ENCODE measurements at regions not wholly inside any gene's neighbourhood (a gene's known extent, or its start where the extent isn't known, plus 50 kb on each side); places are given as distances from the start of the nearest gene placed in this dataset.

DNA sequence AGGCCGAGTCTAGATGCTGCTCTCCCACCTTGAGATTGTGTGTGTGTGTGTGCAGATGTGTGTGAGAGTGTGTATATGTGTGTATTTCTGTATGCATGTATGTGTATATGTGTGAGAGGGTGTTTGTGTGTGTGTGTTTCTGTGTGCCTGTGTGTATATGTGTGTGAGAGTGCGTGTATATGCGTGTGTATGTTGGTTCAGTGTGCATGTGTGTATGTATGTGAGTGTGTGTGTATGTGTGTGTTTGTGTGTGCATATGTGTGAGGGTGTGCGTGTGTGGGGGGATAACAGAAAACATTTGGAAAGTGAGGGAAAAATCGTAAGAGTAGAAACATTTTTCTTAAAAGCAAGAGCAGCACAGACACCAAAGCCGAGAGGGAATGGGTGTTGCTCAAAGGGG is 309.1 kb downstream of the NDUFA10 start:
- peaks cover 4% of the 10 kb centered on the region for H3K9me3 ChIP-seq
- DNase-seq (no peak), ATAC-seq (replicated peaks in 1 of 4) (no peak)
- H3K4me3 ChIP-seq (ENCODE audit: control insufficient read depth in 1 of 2, extremely low read depth in 1 of 2, low read length in 1 of 2), result no peak overlapping the region
- 95% methylated on average over 6 of the region's 6 CpGs for WGBS (ENCODE audit: insufficient coverage)
- ChIA-PET POLR2A (no interaction called here), CTCF (no interaction called here)
- H3K27me3 ChIP-seq (replicated peaks in 1 of 2; ENCODE audit: control insufficient read depth in 2 of 2, extremely low read depth in 1 of 2, insufficient read depth in 2 of 2, low read length in 1 of 2), result peaks cover 0 to 26% of the 10 kb centered on the region in 2 experiments
- H3K27ac ChIP-seq (ENCODE audit: low read length), result no peak overlapping the region
- Mint-ChIP-seq H3K27ac (no peak overlapping the region), H3K4me1 (no peaks in the 10 kb centered on the region), H3K27me3 (peaks cover 9 to 15% of the 10 kb centered on the region in 2 donors), H3K36me3 (peaks cover 13% of the 10 kb centered on the region), H3K4me3 (no peak overlapping the region), H3K9me3 (peaks cover 9 to 24% (median 22%) of the 10 kb centered on the region in 3 donors)
- no peaks in the 10 kb centered on the region for H3K4me1 ChIP-seq (ENCODE audit: control insufficient read depth in 1 of 2, extremely low read depth in 1 of 2, insufficient read depth in 2 of 2, low read length in 2 of 2)
- no peaks in the 10 kb centered on the region for H3K36me3 ChIP-seq (ENCODE audit: control insufficient read depth in 2 of 2, extremely low read depth in 1 of 2, insufficient read depth in 1 of 2, low read length in 1 of 2)

DNA sequence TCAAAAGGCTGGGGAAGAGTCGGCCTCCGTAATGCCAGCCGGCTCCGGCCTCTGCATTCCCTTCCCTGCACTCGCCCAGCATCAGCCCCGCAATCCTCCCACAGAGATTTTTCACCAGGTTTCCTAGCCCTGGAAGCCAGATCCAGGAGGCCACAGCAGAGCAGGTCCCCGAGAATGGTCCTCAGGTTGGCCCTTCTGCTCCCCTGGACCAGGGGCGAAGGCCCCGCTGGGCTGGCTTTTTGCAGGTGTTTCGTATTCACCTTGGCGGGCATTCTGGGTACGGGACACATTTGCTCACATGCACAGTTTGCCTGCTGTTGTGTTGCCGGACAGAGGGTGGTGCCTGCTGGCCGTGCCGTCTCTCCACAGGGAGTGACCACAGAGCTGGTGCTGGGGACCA is 309.5 kb downstream of the NDUFA10 start:
- H3K27ac Mint-ChIP-seq, result no peak overlapping the region
- Histone ChIP-seq H3K9me3 (peaks cover 4% of the 10 kb centered on the region), H3K36me3 (ENCODE audit: control insufficient read depth in 2 of 2, extremely low read depth in 1 of 2, insufficient read depth in 1 of 2, low read length in 1 of 2) (no peaks in the 10 kb centered on the region), H3K27ac (ENCODE audit: low read length) (no peak overlapping the region), H3K4me3 (ENCODE audit: control insufficient read depth in 1 of 2, extremely low read depth in 1 of 2, low read length in 1 of 2) (no peak overlapping the region), H3K27me3 (replicated peaks in 1 of 2; ENCODE audit: control insufficient read depth in 2 of 2, extremely low read depth in 1 of 2, insufficient read depth in 2 of 2, low read length in 1 of 2) (peaks cover 0 to 30% of the 10 kb centered on the region in 2 experiments), H3K4me1 (ENCODE audit: control insufficient read depth in 1 of 2, extremely low read depth in 1 of 2, insufficient read depth in 2 of 2, low read length in 2 of 2) (no peaks in the 10 kb centered on the region)
- ATAC-seq (replicated peaks in 1 of 4), result no peak
- peaks cover 9 to 24% (median 22%) of the 10 kb centered on the region in 3 donors for H3K9me3 Mint-ChIP-seq
- WGBS (ENCODE audit: insufficient coverage), result 93% methylated on average over 15 of the region's 15 CpGs
- H3K4me1 Mint-ChIP-seq, result no peaks in the 10 kb centered on the region
- POLR2A ChIA-PET, result no interaction called here
- CTCF ChIA-PET, result no interaction called here
- DNase-seq, result peak in 1 of 35 experiments; percentile 19
- peaks cover 13% of the 10 kb centered on the region for H3K36me3 Mint-ChIP-seq
- peaks cover 9 to 17% of the 10 kb centered on the region in 2 donors for H3K27me3 Mint-ChIP-seq
- no peak overlapping the region for H3K4me3 Mint-ChIP-seq

DNA sequence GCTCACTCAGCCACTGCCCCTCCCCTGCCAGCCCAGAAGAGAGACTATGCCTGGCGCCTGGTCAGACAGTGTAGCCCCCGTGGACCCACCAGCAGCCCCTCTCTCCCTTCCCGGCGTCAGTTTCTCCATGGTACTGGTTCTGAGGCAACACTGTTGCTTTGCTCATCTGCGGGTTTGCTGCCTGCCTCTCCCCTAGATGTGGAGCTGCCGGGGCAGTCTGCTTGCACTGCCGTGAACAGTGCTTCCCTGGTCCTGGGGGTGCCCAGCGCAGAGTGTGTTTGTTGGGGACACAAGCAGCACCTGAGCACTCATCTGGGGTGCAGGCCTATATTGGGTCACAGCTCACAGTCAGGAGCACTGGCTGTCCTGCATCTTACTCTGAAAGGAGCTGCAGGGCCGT is 309.9 kb downstream of the NDUFA10 start:
- CTCF ChIA-PET, result no interaction called here
- WGBS (ENCODE audit: insufficient coverage), result 79% methylated on average over 9 of the region's 9 CpGs

DNA sequence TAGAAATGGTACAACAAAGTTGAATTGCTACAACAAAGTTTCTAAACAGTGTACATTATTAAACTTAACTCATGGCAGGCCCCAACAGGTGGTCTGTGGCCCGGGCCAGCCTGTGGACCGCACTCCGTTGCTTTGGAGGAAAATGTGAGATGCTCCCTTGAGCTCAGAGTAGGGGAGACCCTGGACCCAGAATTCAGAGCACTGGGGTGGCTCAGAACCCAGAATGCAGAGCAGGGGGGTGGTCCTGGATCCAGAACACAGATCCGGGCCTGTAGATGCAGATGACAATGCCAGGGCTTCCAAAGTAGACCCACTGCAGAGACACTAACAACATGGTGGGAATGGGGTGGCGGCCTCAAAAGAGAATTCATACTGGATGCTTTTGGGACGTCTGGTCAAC is 311.0 kb downstream of the NDUFA10 start:
- 47% methylated on average over 4 of the region's 6 CpGs for WGBS (ENCODE audit: insufficient coverage)
- no peaks in the 10 kb centered on the region for H3K4me1 ChIP-seq (ENCODE audit: control insufficient read depth in 1 of 2, extremely low read depth in 1 of 2, insufficient read depth in 2 of 2, low read length in 2 of 2)
- H3K9me3 ChIP-seq, result peaks cover 4% of the 10 kb centered on the region
- no peak overlapping the region for H3K4me3 Mint-ChIP-seq
- H3K27me3 ChIP-seq (replicated peaks in 1 of 2; ENCODE audit: control insufficient read depth in 2 of 2, extremely low read depth in 1 of 2, insufficient read depth in 2 of 2, low read length in 1 of 2), result peaks cover 0 to 30% of the 10 kb centered on the region in 2 experiments
- H3K9me3 Mint-ChIP-seq, result peaks cover 9 to 24% (median 22%) of the 10 kb centered on the region in 3 donors
- peaks cover 13% of the 10 kb centered on the region for H3K36me3 Mint-ChIP-seq
- POLR2A ChIA-PET, result no interaction called here
- CTCF ChIA-PET, result no interaction called here
- H3K4me1 Mint-ChIP-seq, result no peaks in the 10 kb centered on the region
- no peak for DNase-seq
- H3K27ac ChIP-seq (ENCODE audit: low read length), result no peak overlapping the region
- no peak overlapping the region for H3K27ac Mint-ChIP-seq
- no peak overlapping the region for H3K4me3 ChIP-seq (ENCODE audit: control insufficient read depth in 1 of 2, extremely low read depth in 1 of 2, low read length in 1 of 2)
- no peak for ATAC-seq (replicated peaks in 1 of 4)
- no peaks in the 10 kb centered on the region for H3K36me3 ChIP-seq (ENCODE audit: control insufficient read depth in 2 of 2, extremely low read depth in 1 of 2, insufficient read depth in 1 of 2, low read length in 1 of 2)
- peaks cover 15 to 19% of the 10 kb centered on the region in 2 donors for H3K27me3 Mint-ChIP-seq

More for the DNA sequence above, 309.9 kb downstream of the NDUFA10 start:
- Histone ChIP-seq H3K9me3 (peaks cover 4% of the 10 kb centered on the region), H3K27me3 (replicated peaks in 1 of 2; ENCODE audit: control insufficient read depth in 2 of 2, extremely low read depth in 1 of 2, insufficient read depth in 2 of 2, low read length in 1 of 2) (peaks cover 0 to 30% of the 10 kb centered on the region in 2 experiments), H3K4me1 (ENCODE audit: control insufficient read depth in 1 of 2, extremely low read depth in 1 of 2, insufficient read depth in 2 of 2, low read length in 2 of 2) (no peaks in the 10 kb centered on the region), H3K4me3 (ENCODE audit: control insufficient read depth in 1 of 2, extremely low read depth in 1 of 2, low read length in 1 of 2) (no peak overlapping the region), H3K36me3 (ENCODE audit: control insufficient read depth in 2 of 2, extremely low read depth in 1 of 2, insufficient read depth in 1 of 2, low read length in 1 of 2) (no peaks in the 10 kb centered on the region), H3K27ac (ENCODE audit: low read length) (no peak overlapping the region)
- peaks cover 9 to 17% of the 10 kb centered on the region in 2 donors for H3K27me3 Mint-ChIP-seq
- DNase-seq (peak in 1 of 35 experiments; percentile 17), ATAC-seq (replicated peaks in 1 of 4) (no peak)
- H3K36me3 Mint-ChIP-seq, result peaks cover 13% of the 10 kb centered on the region
- no peak overlapping the region for H3K27ac Mint-ChIP-seq
- POLR2A ChIA-PET, result no interaction called here
- H3K4me3 Mint-ChIP-seq, result no peak overlapping the region
- no peaks in the 10 kb centered on the region for H3K4me1 Mint-ChIP-seq
- peaks cover 9 to 24% (median 22%) of the 10 kb centered on the region in 3 donors for H3K9me3 Mint-ChIP-seq

DNA sequence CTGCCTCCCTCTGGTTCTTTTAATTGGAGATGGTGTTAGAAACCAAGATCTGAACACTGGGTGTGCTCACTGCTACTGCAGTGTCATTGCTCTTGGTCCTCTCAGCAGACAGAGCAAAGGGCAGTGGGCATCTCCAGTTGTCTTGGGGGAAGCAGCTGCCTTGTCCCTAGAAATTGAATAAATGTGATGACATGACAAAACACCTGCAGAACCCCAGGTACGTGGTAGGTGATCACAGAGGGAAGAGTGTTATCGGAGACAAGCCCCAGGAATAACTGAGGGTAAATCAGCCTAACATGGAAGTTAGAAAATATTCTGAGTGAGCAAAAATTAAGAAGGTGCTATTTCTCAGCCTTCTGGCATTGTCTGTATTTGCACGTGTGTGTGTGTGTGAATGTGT is 311.9 kb upstream of the HDAC4 start:
- H3K27me3 ChIP-seq (replicated peaks in 1 of 2; ENCODE audit: control insufficient read depth in 2 of 2, extremely low read depth in 1 of 2, insufficient read depth in 2 of 2, low read length in 1 of 2), result peaks cover 0 to 30% of the 10 kb centered on the region in 2 experiments
- no peaks in the 10 kb centered on the region for H3K4me1 Mint-ChIP-seq
- DNase-seq (no peak), ATAC-seq (replicated peaks in 1 of 4) (no peak)
- no peaks in the 10 kb centered on the region for H3K4me1 ChIP-seq (ENCODE audit: control insufficient read depth in 1 of 2, extremely low read depth in 1 of 2, insufficient read depth in 2 of 2, low read length in 2 of 2)
- H3K27ac ChIP-seq (ENCODE audit: low read length), result no peak overlapping the region
- H3K4me3 ChIP-seq (ENCODE audit: control insufficient read depth in 1 of 2, extremely low read depth in 1 of 2, low read length in 1 of 2), result no peak overlapping the region
- H3K27ac Mint-ChIP-seq, result no peak overlapping the region
- 94% methylated on average over 3 of the region's 3 CpGs for WGBS (ENCODE audit: insufficient coverage)
- H3K36me3 ChIP-seq (ENCODE audit: control insufficient read depth in 2 of 2, extremely low read depth in 1 of 2, insufficient read depth in 1 of 2, low read length in 1 of 2), result no peaks in the 10 kb centered on the region
- CTCF ChIA-PET, result no interaction called here
- no peak overlapping the region for H3K4me3 Mint-ChIP-seq
- POLR2A ChIA-PET, result no interaction called here
- H3K36me3 Mint-ChIP-seq, result peaks cover 13% of the 10 kb centered on the region
- peaks cover 19 to 20% of the 10 kb centered on the region in 2 donors for H3K27me3 Mint-ChIP-seq
- peaks cover 9 to 24% (median 22%) of the 10 kb centered on the region in 3 donors for H3K9me3 Mint-ChIP-seq
- H3K9me3 ChIP-seq, result peaks cover 4% of the 10 kb centered on the region

DNA sequence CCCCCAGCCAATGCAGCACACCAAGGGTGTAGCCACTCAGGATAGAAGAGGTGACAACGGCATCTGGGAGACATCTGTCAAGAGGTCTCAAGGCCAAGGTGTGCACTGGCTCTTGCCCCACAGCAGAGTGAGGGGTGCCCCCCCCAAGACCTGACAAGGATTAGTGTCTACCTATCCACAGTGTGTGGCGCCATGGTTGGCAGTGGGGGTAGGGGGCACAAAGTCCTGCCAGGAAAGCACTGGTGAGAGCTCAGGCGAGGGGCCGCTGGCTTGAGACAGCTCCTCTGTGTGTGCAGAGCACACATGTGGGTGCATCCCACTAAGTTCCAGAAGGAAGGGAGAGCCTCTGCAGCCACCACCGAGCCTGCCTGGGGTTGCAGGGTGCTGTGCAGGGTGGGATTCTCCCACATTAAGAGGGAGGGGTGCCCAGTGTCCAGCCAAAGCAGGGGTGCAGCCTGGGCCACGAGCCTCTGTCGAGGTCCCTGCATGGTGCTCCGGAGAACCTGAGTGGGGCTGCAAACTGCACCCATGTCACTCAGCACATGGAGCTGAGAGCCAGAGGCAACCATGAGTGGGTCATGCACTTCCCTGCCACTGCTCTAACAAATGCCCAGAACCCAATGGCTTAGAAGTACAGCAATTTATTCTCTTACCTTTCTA is 311.2 kb upstream of the HDAC4 start:
- WGBS (ENCODE audit: insufficient coverage), result 84% methylated on average over 6 of the region's 8 CpGs
- H3K36me3 Mint-ChIP-seq, result peaks cover 13% of the 10 kb centered on the region
- POLR2A ChIA-PET, result interaction anchor here in 1 of 2 donors (0.8 kb wide), 1 partner anchor 15 kb away, joined by 3 read pairs; no protein-coding TSS in a partner anchor
- H3K9me3 Mint-ChIP-seq, result peaks cover 9 to 24% (median 22%) of the 10 kb centered on the region in 3 donors
- Histone ChIP-seq H3K27me3 (replicated peaks in 1 of 2; ENCODE audit: control insufficient read depth in 2 of 2, extremely low read depth in 1 of 2, insufficient read depth in 2 of 2, low read length in 1 of 2) (peaks cover 0 to 30% of the 10 kb centered on the region in 2 experiments), H3K27ac (ENCODE audit: low read length) (no peak overlapping the region), H3K36me3 (ENCODE audit: control insufficient read depth in 2 of 2, extremely low read depth in 1 of 2, insufficient read depth in 1 of 2, low read length in 1 of 2) (no peaks in the 10 kb centered on the region), H3K9me3 (peaks cover 4% of the 10 kb centered on the region), H3K4me3 (ENCODE audit: control insufficient read depth in 1 of 2, extremely low read depth in 1 of 2, low read length in 1 of 2) (no peak overlapping the region), H3K4me1 (ENCODE audit: control insufficient read depth in 1 of 2, extremely low read depth in 1 of 2, insufficient read depth in 2 of 2, low read length in 2 of 2) (no peaks in the 10 kb centered on the region)
- no peak overlapping the region for H3K4me3 Mint-ChIP-seq
- H3K27ac Mint-ChIP-seq, result no peak overlapping the region
- ATAC-seq (replicated peaks in 1 of 4), result no peak
- H3K4me1 Mint-ChIP-seq, result no peaks in the 10 kb centered on the region
- DNase-seq, result peak in 2 of 35 experiments; percentile 4 to 18
- H3K27me3 Mint-ChIP-seq, result peaks cover 19 to 20% of the 10 kb centered on the region in 2 donors
- CTCF ChIA-PET, result no interaction called here
